HL-60 (cell line): ENCODE measurements at regions not wholly inside any gene's neighbourhood (a gene's known extent, or its start where the extent isn't known, plus 50 kb on each side); places are given as distances from the start of the nearest gene placed in this dataset.

Experiments used
- GABPA ChIP-seq: IDR thresholded peaks from 2 replicates; pipeline ENCODE4 v1.6.1; 2012; ENCODE audit warnings: low read depth
- POLR2AphosphoS5 ChIP-seq: IDR thresholded peaks from 2 replicates; pipeline ENCODE4 v1.6.1; 2012; ENCODE audit warnings: low read depth
- SPI1 ChIP-seq: IDR thresholded peaks from 2 replicates; pipeline ENCODE4 v1.6.1; 2012; ENCODE audit warnings: low read depth, mild to moderate bottlenecking, borderline replicate concordance
- TF ChIP-seq, protein P1 (sequence below): IDR thresholded peaks from one replicate; pipeline ENCODE4 v1.5.1; 2011; ENCODE audit warnings: low read length, control low read depth, inconsistent platforms; ENCODE audit not compliant: insufficient read depth
- TF ChIP-seq, protein P2 (sequence below): IDR thresholded peaks from 2 replicates; pipeline ENCODE4 v1.6.1; 2012; ENCODE audit warnings: low read depth; ENCODE audit not compliant: insufficient replicate concordance

DNA sequence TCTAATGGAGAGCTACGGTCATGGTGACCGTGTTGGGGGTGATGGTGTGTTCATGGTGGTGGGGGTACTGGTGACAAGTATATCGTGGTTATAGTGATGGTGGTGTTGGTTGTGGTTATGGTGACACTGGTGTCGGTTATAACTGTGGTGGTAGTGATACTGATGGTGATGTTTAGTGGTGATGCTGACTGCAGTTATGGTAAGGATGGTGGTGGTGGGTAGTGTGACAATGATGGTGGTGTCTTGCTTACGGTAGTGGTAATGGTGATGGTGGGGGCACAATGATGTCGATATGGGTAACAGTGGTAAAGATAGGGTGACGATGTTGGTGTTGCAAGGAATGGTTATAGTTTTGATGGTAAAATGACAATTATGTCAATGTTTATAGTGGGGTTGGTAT, 98.9 kb upstream of the SLC2A1 start:
- TF ChIP-seq, protein P1, sequence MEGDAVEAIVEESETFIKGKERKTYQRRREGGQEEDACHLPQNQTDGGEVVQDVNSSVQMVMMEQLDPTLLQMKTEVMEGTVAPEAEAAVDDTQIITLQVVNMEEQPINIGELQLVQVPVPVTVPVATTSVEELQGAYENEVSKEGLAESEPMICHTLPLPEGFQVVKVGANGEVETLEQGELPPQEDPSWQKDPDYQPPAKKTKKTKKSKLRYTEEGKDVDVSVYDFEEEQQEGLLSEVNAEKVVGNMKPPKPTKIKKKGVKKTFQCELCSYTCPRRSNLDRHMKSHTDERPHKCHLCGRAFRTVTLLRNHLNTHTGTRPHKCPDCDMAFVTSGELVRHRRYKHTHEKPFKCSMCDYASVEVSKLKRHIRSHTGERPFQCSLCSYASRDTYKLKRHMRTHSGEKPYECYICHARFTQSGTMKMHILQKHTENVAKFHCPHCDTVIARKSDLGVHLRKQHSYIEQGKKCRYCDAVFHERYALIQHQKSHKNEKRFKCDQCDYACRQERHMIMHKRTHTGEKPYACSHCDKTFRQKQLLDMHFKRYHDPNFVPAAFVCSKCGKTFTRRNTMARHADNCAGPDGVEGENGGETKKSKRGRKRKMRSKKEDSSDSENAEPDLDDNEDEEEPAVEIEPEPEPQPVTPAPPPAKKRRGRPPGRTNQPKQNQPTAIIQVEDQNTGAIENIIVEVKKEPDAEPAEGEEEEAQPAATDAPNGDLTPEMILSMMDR: no peak
- no peak for TF ChIP-seq POLR2AphosphoS5
- no peak for TF ChIP-seq GABPA
- TF ChIP-seq, protein P2, sequence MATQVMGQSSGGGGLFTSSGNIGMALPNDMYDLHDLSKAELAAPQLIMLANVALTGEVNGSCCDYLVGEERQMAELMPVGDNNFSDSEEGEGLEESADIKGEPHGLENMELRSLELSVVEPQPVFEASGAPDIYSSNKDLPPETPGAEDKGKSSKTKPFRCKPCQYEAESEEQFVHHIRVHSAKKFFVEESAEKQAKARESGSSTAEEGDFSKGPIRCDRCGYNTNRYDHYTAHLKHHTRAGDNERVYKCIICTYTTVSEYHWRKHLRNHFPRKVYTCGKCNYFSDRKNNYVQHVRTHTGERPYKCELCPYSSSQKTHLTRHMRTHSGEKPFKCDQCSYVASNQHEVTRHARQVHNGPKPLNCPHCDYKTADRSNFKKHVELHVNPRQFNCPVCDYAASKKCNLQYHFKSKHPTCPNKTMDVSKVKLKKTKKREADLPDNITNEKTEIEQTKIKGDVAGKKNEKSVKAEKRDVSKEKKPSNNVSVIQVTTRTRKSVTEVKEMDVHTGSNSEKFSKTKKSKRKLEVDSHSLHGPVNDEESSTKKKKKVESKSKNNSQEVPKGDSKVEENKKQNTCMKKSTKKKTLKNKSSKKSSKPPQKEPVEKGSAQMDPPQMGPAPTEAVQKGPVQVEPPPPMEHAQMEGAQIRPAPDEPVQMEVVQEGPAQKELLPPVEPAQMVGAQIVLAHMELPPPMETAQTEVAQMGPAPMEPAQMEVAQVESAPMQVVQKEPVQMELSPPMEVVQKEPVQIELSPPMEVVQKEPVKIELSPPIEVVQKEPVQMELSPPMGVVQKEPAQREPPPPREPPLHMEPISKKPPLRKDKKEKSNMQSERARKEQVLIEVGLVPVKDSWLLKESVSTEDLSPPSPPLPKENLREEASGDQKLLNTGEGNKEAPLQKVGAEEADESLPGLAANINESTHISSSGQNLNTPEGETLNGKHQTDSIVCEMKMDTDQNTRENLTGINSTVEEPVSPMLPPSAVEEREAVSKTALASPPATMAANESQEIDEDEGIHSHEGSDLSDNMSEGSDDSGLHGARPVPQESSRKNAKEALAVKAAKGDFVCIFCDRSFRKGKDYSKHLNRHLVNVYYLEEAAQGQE: no peak
- TF ChIP-seq SPI1: no peak
